GM19043 (cell line): ENCODE measurements at regions not wholly inside any gene's neighbourhood (a gene's known extent, or its start where the extent isn't known, plus 50 kb on each side); places are given as distances from the start of the nearest gene placed in this dataset.

ENCODE experiments used
- ATAC-seq: cut with Tn5 transposase; IDR thresholded peaks from one replicate; pipeline ENCODE4 v1.9.1; 2021; ENCODE audit warnings: low read depth; ENCODE audit not compliant: unreplicated experiment

GRCh38 chr4:20302336-20302735, 50.6 kb downstream of the SLIT2 start:
- no peak for ATAC-seq

DNA sequence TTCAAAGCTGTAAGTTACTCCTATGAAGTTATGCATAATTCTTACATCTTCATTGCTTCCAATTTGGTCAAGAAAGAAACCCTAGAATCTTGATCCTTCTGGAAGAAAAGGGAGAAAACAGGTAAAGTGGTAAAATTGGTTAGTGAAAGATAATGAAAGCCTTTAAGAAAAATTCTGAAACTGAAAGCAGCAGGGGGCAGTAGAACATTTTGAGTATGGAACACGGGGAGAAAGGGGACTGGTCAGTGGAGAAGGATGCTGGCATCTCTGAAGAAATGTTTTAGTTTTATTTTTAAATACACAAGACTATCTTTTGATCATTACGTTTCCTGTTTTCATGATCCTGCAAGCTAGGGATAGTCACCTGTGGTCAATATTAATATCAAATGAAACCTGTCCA, 54.3 kb downstream of the SLIT2 start:
- no peak for ATAC-seq

DNA sequence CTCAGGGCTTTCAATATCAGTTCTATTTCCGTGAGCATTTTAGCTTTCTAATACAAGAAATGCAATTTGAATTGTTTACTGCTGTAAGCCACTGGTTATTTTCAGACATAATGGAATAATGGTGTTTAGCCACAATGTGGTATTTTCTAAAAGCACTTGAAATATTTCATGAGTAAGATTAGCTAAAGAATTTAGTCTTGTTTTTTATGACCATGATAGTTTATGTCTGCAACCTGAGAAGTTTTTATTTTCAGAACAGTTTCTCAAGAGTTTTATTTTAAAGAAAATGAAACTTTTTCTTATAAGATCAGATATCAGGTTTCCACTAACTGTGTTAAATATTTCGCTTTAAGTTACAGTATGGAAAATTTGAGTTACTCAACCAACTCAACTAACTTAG, 60.2 kb downstream of the SLIT2 start:
- no peak for ATAC-seq

GRCh38 chr4:20313237-20314030, 61.7 kb downstream of the SLIT2 start:
- ATAC-seq = no peak

GRCh38 chr4:20317424-20317985, 65.8 kb downstream of the SLIT2 start:
- ATAC-seq = no peak

- ATAC-seq = no peak
Measured at GRCh38 chr4:20318001-20318908, 66.5 kb downstream of the SLIT2 start.

DNA sequence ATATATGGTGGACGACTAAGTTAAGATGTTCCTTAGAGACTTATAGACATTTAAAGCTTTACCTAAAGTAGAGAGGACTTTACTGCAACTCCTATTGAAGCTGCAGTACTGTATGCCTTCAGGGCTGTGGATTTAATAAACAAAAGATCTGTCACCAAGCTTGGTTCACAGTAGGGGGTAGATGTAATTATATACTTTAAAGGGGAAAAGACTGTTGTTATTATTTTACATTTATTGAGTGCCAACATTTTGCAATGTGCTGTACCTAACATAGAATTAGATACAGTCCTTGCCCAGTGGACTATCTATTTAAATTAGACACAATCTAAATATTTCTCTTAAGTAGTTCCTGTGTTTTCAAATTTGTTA, 67.2 kb downstream of the SLIT2 start:
- no peak for ATAC-seq

DNA sequence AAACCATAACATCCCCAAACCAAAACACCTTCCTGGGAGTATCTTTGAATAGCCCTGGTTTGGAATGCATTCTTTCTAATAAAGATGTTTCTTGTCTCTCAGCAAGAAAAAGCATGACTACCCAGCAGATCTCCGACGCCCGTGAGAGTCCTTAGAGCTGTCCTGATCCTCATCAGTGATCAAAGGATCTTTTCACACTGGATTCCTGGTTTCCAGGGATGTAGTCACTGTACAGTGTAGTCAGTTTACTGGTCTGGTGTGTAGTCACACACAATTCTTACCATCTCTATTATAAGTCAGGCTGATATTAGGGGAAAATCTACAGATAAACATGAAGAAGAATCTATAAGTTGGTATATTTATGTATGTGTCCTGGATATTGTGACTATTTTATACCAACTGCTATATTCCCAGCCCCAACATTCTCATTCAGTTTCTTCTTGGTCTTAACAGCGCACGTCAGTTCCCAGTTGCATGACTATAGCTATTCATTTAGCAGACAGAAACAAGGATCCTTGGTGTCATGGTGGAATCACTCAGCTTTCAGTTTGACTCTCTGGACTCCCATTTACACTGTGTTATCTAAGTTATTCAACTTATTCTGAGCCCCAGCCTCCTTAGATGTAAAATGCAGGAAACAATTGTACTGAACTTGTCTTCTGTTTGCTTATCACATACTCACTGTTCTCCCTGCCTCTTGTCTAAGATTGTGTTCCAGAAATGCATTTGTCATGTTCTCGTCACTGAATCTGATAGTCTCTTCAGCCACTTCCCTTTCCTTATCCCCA, 68.3 kb downstream of the SLIT2 start:
- ATAC-seq = no peak

- ATAC-seq = no peak
Measured at GRCh38 chr4:20323991-20324390, 72.3 kb downstream of the SLIT2 start.

GRCh38 chr4:20326460-20326859, 74.8 kb downstream of the SLIT2 start:
- ATAC-seq = no peak

- ATAC-seq = no peak
Measured at GRCh38 chr4:20326977-20327376, 75.3 kb downstream of the SLIT2 start.

DNA sequence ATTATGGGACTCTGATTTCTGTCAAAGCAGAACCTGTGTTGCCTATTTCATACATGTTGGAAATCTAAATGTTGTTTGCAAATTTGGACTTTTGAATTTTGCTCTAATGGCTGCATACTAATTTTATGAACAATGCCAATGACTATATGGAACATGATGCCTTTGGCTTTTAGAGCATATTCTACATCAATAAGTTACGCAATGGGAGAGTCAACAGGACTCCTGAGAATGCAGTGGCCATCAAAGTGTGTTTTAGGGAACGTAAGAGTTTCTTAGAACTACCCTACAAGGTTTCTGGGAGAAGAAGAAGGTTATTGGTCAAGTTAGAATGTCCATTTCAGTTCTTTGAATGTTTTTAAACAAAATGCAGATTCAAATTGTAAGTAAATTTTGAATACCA, 76.1 kb downstream of the SLIT2 start:
- no peak for ATAC-seq

- no peak for ATAC-seq
Measured at GRCh38 chr4:20331642-20332041, 79.9 kb downstream of the SLIT2 start.

DNA sequence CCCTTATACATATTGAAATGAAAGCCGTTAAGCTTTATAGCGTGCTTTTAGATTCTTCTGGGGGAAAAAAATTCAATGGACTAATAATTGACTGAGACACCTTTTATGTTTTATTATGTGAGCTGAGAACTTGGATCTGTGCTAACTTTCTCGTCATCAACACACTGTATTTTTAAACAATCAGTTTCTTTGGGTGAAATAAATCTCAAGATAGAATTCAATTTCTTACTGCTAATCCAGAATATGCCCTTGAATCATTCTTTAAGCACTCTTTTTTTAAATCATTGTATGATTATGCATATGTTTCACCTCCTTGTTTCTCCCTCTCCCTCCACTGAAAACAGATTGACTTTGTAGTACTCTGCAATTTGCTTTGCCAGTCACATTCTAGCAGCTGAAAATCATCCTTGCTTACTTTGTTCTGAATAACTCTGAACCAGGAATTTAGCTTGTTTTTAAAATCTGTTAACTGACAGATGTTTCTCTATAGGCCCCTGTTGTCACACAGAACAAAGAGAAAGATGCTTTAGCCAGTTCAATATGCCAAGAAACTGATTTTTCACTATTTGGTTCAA, 81.5 kb downstream of the SLIT2 start:
- ATAC-seq = no peak

DNA sequence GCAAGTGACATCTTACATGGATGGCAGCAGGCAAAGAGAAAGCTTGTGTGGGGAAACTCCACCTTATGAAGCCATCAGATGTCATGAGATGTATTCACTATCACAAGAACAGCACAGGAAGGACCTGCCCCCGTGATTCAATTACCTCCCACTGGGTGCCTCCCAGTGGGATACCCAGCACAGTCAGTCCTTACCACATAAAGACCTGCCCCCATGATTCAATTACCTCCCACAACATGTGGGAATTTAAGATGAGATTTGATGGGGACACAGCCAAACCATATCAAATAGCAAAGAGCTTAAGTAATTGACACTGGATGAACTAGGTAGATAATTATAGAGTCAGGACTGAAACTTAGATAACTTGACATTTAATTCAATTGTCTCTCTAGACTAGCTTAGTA, 85.6 kb downstream of the SLIT2 start:
- no peak for ATAC-seq

DNA sequence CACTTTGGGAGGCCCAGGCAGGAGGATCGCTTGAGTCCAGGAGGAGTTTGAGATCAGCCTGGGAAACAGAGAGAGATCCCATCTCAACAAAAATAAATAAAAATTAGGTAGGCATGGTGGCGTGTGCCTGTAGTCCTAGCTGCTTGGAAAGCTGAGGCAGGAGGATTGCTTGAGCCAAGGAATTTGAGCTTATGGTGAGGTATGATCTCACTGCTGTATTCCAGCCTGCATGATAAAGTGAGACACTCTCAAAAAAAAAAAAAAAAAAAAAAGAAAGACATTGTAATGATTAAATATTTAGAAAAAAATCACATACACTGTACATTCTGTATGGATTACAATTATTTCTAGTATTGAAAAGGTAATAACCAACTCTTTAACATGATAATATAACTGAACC, 87.1 kb downstream of the SLIT2 start:
- ATAC-seq = no peak

DNA sequence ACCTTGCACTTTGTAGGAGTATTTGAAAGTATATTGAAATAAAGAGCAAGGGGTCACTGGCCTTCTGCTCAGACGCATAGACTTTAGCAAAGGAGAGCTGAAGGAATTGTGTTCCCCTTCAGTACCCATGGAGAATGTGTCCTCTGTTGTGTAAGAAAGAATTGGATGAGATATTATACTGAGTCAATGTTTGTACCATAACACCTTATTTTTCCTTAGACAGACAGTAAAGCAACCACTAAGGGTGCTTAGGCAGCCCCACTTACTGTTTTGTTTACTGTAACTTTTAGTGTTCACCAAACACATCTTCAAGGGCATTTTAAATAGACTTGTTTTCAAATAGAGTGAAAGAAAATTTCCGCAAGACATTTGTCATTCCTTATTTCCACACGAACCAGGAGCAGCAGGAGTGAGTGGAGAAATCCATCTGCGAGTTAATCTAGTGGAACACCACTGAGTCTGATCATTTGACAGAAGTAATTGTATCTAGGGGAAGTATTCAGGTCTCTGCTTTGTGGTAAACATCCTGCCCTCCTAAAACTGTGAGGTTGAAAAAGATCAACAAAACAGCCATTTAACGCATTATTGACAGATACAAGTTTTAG, 89.5 kb downstream of the SLIT2 start:
- ATAC-seq = no peak

DNA sequence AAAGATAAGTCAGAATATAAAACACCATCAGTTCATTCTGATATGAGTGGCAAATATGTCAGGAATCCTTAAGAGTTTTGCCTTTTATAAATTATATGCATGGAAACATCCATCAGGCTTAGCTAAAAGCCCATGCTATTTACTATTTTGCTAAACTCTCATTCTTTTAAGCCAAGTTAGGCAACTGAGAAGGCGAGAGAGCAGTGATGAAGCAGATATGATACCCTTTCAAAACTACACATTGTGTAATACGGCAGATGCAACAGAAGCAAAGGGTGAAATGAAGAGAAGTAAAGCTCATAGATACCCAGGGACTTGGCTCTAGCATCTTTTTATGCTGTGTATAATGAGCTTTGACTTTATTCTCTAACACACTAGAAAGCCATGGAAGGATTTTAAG, 95.8 kb downstream of the SLIT2 start:
- no peak for ATAC-seq

DNA sequence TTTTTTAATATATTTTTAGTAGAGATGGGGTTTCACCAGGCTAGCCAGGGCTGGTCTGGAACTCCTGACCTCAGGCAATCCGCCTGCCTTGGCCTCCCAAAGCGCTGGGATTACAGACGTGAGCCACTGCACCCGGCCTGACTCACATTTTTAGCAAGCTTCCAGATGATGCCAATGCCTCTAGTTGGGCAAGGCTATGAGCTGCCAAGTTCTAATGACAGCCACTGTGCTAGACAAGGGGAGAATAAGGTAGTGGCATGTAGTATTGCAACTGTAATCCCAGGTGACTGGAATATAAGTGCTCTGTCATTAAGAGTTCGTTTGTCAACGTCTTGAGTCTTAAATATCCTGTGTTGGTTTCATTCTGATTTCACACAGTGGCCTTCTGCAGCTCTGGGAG, 96.7 kb downstream of the SLIT2 start:
- no peak for ATAC-seq
